HG02798 (cell line): ENCODE measurements at regions not wholly inside any gene's neighbourhood (a gene's known extent, or its start where the extent isn't known, plus 50 kb on each side); places are given as distances from the start of the nearest gene placed in this dataset.

Experiments
- ATAC-seq: cut with Tn5 transposase; IDR thresholded peaks from one replicate; pipeline ENCODE4 v1.9.1; 2021; ENCODE audit warnings: mild to moderate bottlenecking; ENCODE audit not compliant: unreplicated experiment, poor library complexity

- ATAC-seq, result no peak
These were observed 68.8 kb upstream of the PRR23E start for GRCh38 chr3:127124120-127124519.

- no peak for ATAC-seq
These were observed 61.3 kb upstream of the PRR23E start for GRCh38 chr3:127131424-127132170.

DNA sequence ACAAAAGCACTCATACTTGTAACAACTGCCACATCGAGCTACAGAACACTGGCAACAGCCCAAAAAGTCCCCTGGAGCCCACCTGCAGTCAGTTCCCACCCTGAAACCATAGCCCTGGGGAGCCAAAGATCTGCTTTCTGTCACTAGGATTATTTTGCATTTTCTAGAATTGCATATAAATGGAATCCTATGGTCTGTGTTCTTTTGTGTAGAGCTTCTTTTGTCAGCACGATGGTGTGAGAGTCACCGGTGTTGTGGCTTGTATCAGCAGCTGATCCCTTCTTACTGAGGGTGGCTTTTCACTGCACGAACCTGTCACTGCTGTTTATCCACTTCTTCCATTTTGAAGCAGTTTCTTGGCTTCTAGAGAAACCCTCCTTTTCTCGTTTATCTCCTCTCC lies 60.1 kb upstream of the PRR23E start:
- ATAC-seq, result no peak

DNA sequence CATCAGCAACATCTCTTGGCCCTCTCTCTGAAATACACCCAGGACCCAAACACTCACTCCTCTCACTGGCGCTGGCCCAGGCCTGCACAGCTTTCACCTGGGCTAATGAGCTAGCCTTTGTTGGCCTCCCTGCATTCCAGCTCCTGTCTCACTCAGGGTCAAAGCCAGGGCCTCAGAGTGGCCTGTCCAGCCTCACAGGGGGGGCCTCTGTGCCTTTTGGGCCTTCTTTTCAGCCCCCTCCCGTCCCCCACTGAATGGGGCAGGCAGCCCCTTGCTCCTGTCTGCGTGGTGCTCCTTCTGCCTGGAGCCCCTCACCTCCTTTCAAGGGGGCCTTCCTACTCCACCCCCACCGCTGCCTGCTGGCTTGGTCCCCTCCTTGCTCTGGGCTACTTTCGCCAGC lies 59.0 kb upstream of the PRR23E start:
- ATAC-seq, result no peak

- ATAC-seq, result no peak
These were observed 58.5 kb upstream of the PRR23E start for GRCh38 chr3:127134466-127134865.

DNA sequence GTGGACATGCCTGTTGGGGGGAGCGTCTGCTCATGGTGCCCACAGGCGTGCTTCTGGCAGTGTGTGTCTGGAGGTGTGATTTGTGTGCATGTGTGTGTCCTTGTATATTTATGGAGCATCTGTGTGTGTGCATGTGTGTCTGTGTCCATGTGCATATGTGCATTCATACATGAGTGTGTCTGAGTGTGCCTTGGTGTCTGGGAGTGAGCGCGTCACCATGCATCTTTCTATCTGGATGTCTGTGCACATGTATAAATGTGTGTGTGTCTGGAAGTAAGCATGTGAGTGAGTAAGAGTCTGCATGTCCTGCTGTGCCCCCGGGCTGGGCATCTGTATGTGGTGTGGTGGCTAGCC lies 58.1 kb upstream of the PRR23E start:
- no peak for ATAC-seq

GRCh38 chr3:127135241-127136023 lies 57.5 kb upstream of the PRR23E start:
- no peak for ATAC-seq

DNA sequence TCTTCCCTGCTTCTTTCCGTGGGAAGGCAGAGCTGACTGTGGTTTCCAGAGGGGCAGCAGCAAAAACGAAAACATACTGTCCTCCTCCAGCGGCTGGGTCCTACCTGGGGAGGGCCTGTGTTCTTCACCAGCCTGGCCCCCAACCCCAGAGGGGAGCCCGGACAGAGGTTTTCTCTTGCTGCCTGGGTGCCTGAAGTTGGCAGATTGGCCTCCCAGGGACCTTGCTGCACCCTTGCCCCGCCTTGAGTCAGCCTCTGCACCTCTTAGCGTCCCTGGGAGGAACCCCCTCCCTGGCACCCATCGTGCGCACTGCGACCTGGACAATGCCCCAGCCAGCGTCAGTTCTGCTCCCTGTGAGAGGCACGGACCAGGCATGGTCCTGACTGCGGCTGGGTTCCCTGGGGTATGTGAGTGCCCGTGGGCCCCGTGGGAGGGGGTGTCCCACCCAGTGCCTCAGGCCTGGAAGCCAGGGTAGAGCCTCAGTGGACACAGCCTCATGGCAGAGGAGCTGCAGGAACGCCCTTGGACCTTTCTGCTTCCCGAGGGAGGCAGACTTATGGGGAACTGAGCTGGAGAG lies 56.8 kb upstream of the PRR23E start:
- ATAC-seq, result no peak

- ATAC-seq, result no peak
These were observed 56.2 kb upstream of the PRR23E start for GRCh38 chr3:127136706-127137105.

GRCh38 chr3:127137113-127137512 lies 55.8 kb upstream of the PRR23E start:
- no peak for ATAC-seq

GRCh38 chr3:127137757-127138536 lies 55.0 kb upstream of the PRR23E start:
- ATAC-seq, result no peak

GRCh38 chr3:127139601-127140500 lies 53.1 kb upstream of the PRR23E start:
- no peak for ATAC-seq

DNA sequence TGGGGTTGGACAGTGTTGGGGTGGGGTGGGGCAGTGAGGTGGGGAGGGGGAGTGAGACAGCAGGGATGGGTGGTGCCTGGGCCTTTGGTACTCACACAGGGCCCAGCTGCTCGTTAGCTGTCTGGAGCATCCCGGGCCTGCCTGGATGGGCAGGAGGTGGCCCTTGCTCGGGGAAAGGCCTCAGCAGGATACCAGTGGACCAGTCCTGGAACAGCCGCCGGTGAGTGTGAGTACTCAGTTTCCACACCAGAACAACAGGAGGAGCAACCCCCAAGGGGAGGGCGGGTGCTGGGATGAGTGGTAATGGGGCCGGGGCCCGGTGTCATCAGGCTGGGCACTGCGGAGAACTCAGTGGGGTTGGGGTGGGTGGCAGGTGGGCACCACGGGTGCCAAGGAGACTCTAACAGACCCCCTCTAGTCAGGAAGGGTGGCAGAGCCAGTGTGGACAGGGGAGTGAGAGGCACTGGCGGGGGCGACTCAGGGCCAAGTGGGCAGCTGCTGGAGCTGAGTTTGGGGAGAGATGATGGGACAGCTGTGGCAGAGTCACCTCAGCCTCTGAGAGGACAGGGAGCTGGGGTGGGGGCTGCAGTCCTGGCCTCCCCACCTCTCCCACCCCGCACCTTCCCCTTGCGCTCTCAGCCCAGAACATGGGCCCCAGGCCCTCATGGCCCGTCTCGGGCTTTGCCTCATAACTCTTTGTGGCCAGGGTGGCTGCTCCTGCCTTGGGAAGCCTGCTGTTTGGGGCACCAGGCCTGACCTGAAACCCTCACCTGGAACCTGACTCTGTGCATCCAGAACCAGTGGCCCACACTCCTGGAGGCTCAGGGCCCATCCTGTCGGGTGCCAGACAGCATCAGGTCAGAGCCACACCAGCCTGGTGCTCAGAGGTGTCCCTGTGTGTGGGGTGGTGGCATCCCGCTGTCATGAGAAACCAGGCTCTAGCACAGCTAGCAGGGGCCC lies 52.1 kb upstream of the PRR23E start:
- no peak for ATAC-seq

DNA sequence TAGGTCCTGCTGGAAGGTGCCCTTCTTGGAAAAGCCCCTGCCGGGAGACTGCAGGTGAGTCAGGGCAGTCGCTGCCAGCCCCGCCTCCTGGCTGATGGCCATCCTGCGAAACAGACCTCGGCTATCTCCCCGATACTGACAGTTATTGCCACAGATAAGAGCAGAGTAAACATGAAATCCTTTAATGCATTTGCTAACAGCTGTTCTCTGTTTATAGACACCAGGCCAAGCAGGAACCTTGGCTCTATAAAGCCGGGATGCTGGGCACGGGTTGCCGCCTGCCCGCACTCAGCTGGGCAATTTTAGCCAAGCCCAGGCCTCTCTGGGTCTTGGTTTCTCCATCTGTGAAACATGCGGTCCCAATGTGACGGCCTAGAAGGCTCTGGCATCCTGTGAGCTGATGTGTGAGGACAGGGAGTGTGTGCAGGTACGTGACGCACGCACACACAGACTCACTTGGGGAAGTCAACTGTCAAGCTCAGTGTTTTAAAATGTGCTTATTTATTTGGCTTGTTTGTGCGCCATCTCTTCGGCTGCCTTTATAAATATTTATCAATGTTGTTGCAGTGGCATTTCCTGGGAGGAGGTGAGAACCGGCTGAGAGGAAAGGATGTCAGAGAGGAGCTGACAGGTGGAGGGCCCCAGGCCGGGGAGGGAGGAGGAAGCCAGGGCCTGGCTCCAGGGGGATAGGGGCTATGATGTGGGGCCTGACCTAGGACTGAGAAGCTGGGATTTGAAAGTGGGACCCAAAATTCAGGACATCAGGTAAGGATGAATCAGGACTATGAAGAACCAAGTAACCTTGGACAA lies 50.8 kb upstream of the PRR23E start:
- no peak for ATAC-seq
